Stimulated activated CD4-positive, alpha-beta T cell treated with anti-CD3 and anti-CD28 coated beads, Interleukin-1b, Interleukin-23, amount 100 ng/mL, for 48 hours (primary cell): ENCODE measurements at regions not wholly inside any gene's neighbourhood (a gene's known extent, or its start where the extent isn't known, plus 50 kb on each side); places are given as distances from the start of the nearest gene placed in this dataset.

Experiments
- DNase-seq: peaks from one replicate; pipeline ENCODE4 v3.0.0-alpha.2; 2020

GRCh38 chr4:11801466-11802446 is 373.1 kb upstream of the HS3ST1 start:
- no peak for DNase-seq

- no peak for DNase-seq
These were observed 370.5 kb upstream of the HS3ST1 start for GRCh38 chr4:11799196-11799595.

GRCh38 chr4:11791797-11792196 is 363.1 kb upstream of the HS3ST1 start:
- no peak for DNase-seq

- DNase-seq: no peak
These were observed 361.5 kb upstream of the HS3ST1 start for GRCh38 chr4:11790230-11790629.

GRCh38 chr4:11783588-11783987 is 354.9 kb upstream of the HS3ST1 start:
- DNase-seq: no peak

- no peak for DNase-seq
These were observed 354.2 kb upstream of the HS3ST1 start for GRCh38 chr4:11782859-11783258.

- no peak for DNase-seq
These were observed 348.8 kb upstream of the HS3ST1 start for GRCh38 chr4:11777447-11777846.

- DNase-seq: no peak
These were observed 345.7 kb upstream of the HS3ST1 start for GRCh38 chr4:11774346-11774745.

- no peak for DNase-seq
These were observed 345.1 kb upstream of the HS3ST1 start for GRCh38 chr4:11773798-11774197.

- DNase-seq: no peak
These were observed 340.7 kb upstream of the HS3ST1 start for GRCh38 chr4:11769434-11769833.

- no peak for DNase-seq
These were observed 339.7 kb upstream of the HS3ST1 start for GRCh38 chr4:11768251-11768972.

GRCh38 chr4:11765849-11766453 is 337.3 kb upstream of the HS3ST1 start:
- no peak for DNase-seq

- no peak for DNase-seq
These were observed 319.6 kb upstream of the HS3ST1 start for GRCh38 chr4:11748164-11748872.

- no peak for DNase-seq
These were observed 318.0 kb upstream of the HS3ST1 start for GRCh38 chr4:11746734-11747133.

- no peak for DNase-seq
These were observed 315.3 kb upstream of the HS3ST1 start for GRCh38 chr4:11743976-11744375.

GRCh38 chr4:11743236-11743635 is 314.5 kb upstream of the HS3ST1 start:
- DNase-seq: no peak

- no peak for DNase-seq
These were observed 312.5 kb upstream of the HS3ST1 start for GRCh38 chr4:11741190-11741652.

- DNase-seq: no peak
These were observed 311.3 kb upstream of the HS3ST1 start for GRCh38 chr4:11739992-11740391.

GRCh38 chr4:11736978-11737377 is 308.3 kb upstream of the HS3ST1 start:
- no peak for DNase-seq

- no peak for DNase-seq
These were observed 307.0 kb upstream of the HS3ST1 start for GRCh38 chr4:11735651-11736050.

- no peak for DNase-seq
These were observed 303.5 kb upstream of the HS3ST1 start for GRCh38 chr4:11732155-11732554.

GRCh38 chr4:11730545-11730944 is 301.9 kb upstream of the HS3ST1 start:
- DNase-seq: no peak

GRCh38 chr4:11729548-11729947 is 300.9 kb upstream of the HS3ST1 start:
- DNase-seq: no peak
